Gastroesophageal sphincter (tissue), 3 donors: ENCODE measurements at regions not wholly inside any gene's neighbourhood (a gene's known extent, or its start where the extent isn't known, plus 50 kb on each side); places are given as distances from the start of the nearest gene placed in this dataset.

Source experiments
- POLR2A ChIP-seq, 2 donors: fragments of 450-650 bp; IDR thresholded peaks; one replicate each; pipeline ENCODE4 v1.6.1; 2017; ENCODE audit warnings: antibody characterized with exemption in 2 of 2, mild to moderate bottlenecking in 2 of 2, moderate library complexity in 1 of 2
- POLR2AphosphoS5 ChIP-seq: sonication (generic); formaldehyde crosslinking; IDR thresholded peaks from one replicate; pipeline ENCODE4 v1.6.1; 2017; ENCODE audit warnings: antibody characterized with exemption
- TF ChIP-seq, protein P1 (sequence below), 4 experiments: fragments of 200-600 bp in 2 of 4; fragments of 450-650 bp in 2 of 4; sonication (generic) in 1 of 4; IDR thresholded peaks; one replicate each; pipeline ENCODE4 v1.5.1; 2017 to 2019; ENCODE audit warnings: antibody characterized with exemption in 4 of 4, mild to moderate bottlenecking in 2 of 4, moderate library complexity in 2 of 4

- TF ChIP-seq POLR2AphosphoS5 (no peak), POLR2A (IDR thresholded peaks at IDR 0.05) (no peak)
- TF ChIP-seq, protein P1, sequence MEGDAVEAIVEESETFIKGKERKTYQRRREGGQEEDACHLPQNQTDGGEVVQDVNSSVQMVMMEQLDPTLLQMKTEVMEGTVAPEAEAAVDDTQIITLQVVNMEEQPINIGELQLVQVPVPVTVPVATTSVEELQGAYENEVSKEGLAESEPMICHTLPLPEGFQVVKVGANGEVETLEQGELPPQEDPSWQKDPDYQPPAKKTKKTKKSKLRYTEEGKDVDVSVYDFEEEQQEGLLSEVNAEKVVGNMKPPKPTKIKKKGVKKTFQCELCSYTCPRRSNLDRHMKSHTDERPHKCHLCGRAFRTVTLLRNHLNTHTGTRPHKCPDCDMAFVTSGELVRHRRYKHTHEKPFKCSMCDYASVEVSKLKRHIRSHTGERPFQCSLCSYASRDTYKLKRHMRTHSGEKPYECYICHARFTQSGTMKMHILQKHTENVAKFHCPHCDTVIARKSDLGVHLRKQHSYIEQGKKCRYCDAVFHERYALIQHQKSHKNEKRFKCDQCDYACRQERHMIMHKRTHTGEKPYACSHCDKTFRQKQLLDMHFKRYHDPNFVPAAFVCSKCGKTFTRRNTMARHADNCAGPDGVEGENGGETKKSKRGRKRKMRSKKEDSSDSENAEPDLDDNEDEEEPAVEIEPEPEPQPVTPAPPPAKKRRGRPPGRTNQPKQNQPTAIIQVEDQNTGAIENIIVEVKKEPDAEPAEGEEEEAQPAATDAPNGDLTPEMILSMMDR (IDR thresholded peaks at IDR 0.05) = no peak
These were observed 271.4 kb downstream of the ETAA1 start for GRCh38 chr2:67668538-67668937.
